SK-N-SH (cell line): ENCODE measurements at regions not wholly inside any gene's neighbourhood (a gene's known extent, or its start where the extent isn't known, plus 50 kb on each side); places are given as distances from the start of the nearest gene placed in this dataset.

ENCODE experiments used
- JUND ChIP-seq: IDR thresholded peaks from 2 replicates; pipeline ENCODE4 v1.4.0; 2012
- RXRA ChIP-seq: IDR thresholded peaks from 2 replicates; pipeline ENCODE4 v1.4.0; 2012; ENCODE audit warnings: low read depth, mild to moderate bottlenecking, borderline replicate concordance
- TF ChIP-seq, protein P1 (sequence below): fragments of 200-600 bp; sonication (generic); IDR thresholded peaks from 2 replicates; pipeline ENCODE4 v1.6.1; 2017; ENCODE audit warnings: antibody characterized with exemption, mild to moderate bottlenecking, moderate library complexity

DNA sequence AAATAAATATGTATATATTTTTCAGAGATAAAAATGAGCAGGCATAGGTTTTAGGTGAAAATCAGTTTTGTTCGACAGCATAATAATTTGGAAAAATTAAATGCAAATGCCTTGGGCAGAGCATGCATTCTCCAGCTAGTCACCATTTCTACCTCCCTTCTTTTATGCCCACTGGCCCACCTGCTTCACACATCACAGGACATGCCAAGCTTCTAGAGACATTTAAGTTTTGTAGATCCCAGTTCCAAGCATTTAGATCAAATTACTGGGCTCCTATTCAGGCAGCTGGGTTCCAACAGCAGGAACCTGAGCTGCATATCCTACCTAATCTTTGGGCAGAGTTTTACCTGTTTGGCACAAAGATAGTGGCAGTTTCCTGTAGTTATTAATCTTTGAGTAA lies 67.6 kb upstream of the SLC38A4 start:
- TF ChIP-seq, protein P1, sequence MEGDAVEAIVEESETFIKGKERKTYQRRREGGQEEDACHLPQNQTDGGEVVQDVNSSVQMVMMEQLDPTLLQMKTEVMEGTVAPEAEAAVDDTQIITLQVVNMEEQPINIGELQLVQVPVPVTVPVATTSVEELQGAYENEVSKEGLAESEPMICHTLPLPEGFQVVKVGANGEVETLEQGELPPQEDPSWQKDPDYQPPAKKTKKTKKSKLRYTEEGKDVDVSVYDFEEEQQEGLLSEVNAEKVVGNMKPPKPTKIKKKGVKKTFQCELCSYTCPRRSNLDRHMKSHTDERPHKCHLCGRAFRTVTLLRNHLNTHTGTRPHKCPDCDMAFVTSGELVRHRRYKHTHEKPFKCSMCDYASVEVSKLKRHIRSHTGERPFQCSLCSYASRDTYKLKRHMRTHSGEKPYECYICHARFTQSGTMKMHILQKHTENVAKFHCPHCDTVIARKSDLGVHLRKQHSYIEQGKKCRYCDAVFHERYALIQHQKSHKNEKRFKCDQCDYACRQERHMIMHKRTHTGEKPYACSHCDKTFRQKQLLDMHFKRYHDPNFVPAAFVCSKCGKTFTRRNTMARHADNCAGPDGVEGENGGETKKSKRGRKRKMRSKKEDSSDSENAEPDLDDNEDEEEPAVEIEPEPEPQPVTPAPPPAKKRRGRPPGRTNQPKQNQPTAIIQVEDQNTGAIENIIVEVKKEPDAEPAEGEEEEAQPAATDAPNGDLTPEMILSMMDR: no peak
- TF ChIP-seq RXRA: no peak
- no peak for TF ChIP-seq JUND
